ENCODE measurements at regions not wholly inside any gene's neighbourhood (a gene's known extent, or its start where the extent isn't known, plus 50 kb on each side); places are given as distances from the start of the nearest gene placed in this dataset.

- TF ChIP-seq CTCF (IDR thresholded peaks at IDR 0.05 in 8 of 11, conservative IDR thresholded peaks at IDR 0.05 in 3 of 11), result no peak
- no peak for TF ChIP-seq POLR2AphosphoS5 (IDR thresholded peaks at IDR 0.05)
- no peak for TF ChIP-seq POLR2A (IDR thresholded peaks at IDR 0.05)
Observed at GRCh38 chr13:67967031-67967430, 736.9 kb upstream of the PCDH9 start.

Measured in spleen (tissue), 7 donors.